ENCODE measurements at regions not wholly inside any gene's neighbourhood (a gene's known extent, or its start where the extent isn't known, plus 50 kb on each side); places are given as distances from the start of the nearest gene placed in this dataset.
"Not testable (repeated sequence)": the region's sequence is repeated elsewhere in the genome, so short reads cannot be mapped to it uniquely, and the experiment has no call there.

DNA sequence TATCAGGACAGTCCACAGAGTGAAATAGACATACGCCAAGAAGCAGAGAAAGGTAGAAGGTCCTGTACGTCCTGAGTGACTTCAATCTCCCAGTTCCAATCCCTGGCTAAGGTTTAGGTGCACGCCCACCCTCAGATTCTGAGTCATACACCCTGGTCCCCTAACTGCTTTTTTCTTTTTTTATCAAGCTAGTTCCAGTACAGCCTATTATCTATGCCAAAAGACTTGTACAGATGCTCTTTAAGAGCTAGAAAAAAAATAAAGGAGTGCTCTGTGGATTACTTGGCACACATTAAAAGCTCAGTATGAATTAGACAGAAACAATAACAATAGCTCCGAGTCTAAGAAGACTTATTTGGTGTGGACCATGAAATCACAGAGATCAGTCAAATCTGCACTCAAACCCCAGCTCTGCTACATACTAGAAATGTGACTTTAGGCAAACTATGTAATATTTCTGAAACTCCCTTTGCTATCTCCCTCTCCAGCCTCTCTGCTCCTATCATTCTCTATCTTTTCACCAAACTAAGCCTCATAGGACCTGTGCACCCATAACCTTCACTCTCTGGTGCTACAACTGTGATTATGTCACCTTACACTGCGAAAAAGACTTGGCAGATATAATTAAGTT is 168.8 kb upstream of the KCTD7 start:
- H3K36me3 ChIP-seq (ENCODE audit: insufficient read depth, low read length); H3K4me1 ChIP-seq (ENCODE audit: insufficient read depth, low read length); H3K4me3 ChIP-seq (ENCODE audit: low read depth in 1 of 2, low read length in 2 of 2); H3K27ac ChIP-seq (ENCODE audit: low read depth, low read length); H3K27me3 ChIP-seq (ENCODE audit: control insufficient read depth in 1 of 2, insufficient read depth in 2 of 2, low read length in 2 of 2); H3K9ac ChIP-seq (ENCODE audit: low read length); H3K9me3 ChIP-seq (ENCODE audit: low read length): not testable (repeated sequence)

GRCh38 chr7:66460921-66461361 is 167.7 kb upstream of the KCTD7 start:
- H3K9me3 ChIP-seq (ENCODE audit: low read length), result no peaks in the 10 kb centered on the region
- H3K4me3 ChIP-seq (ENCODE audit: low read depth in 1 of 2, low read length in 2 of 2), result no peak overlapping the region
- no peak overlapping the region for H3K27ac ChIP-seq (ENCODE audit: low read depth, low read length)
- no peak overlapping the region for H3K9ac ChIP-seq (ENCODE audit: low read length)
- no peaks in the 10 kb centered on the region for H3K4me1 ChIP-seq (ENCODE audit: insufficient read depth, low read length)
- H3K27me3 ChIP-seq (ENCODE audit: control insufficient read depth in 1 of 2, insufficient read depth in 2 of 2, low read length in 2 of 2), result no peaks in the 10 kb centered on the region
- no peaks in the 10 kb centered on the region for H3K36me3 ChIP-seq (ENCODE audit: insufficient read depth, low read length)

DNA sequence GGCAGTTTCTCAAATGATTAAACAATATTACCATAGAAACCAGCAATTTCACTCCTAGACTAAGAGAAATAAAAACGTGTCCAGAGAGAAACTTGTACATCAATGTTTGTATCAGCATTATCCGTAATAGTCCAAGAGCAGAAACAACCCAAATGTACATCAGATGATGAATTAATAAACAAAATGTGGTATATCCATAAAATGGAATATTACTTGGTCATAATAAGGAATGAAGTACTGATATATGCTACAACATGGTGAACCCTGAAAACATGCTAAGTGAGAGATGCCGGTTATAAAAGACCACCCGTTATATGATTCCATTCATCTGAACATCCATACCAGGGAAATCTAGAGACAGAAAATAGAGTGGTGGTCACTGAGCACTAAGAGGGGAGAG is 167.3 kb upstream of the KCTD7 start:
- not testable (repeated sequence) for H3K9me3 ChIP-seq (ENCODE audit: low read length); H3K4me1 ChIP-seq (ENCODE audit: insufficient read depth, low read length); H3K9ac ChIP-seq (ENCODE audit: low read length); H3K4me3 ChIP-seq (ENCODE audit: low read depth in 1 of 2, low read length in 2 of 2); H3K27me3 ChIP-seq (ENCODE audit: control insufficient read depth in 1 of 2, insufficient read depth in 2 of 2, low read length in 2 of 2); H3K36me3 ChIP-seq (ENCODE audit: insufficient read depth, low read length); H3K27ac ChIP-seq (ENCODE audit: low read depth, low read length)

DNA sequence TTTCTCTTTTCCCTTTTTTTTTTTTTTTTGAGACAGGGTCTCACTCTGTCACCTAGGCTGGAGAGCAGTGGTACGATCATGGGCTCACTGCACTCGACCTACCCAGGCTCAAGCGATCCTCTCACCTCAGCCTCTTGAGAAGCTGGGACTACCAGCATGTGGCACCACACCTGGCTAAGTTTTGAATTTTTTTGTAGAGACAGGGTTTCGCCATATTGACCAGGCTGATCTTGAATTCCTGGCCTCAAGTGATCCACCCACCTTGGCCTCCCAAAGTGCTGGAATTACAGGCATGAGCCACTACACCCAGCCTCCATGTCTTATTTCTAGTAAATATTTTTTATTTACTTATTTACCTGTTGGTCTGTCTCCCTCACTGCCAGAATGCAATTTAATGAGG is 165.8 kb upstream of the KCTD7 start:
- H3K27me3 ChIP-seq (ENCODE audit: control insufficient read depth in 1 of 2, insufficient read depth in 2 of 2, low read length in 2 of 2); H3K9ac ChIP-seq (ENCODE audit: low read length); H3K9me3 ChIP-seq (ENCODE audit: low read length); H3K4me3 ChIP-seq (ENCODE audit: low read depth in 1 of 2, low read length in 2 of 2); H3K4me1 ChIP-seq (ENCODE audit: insufficient read depth, low read length); H3K27ac ChIP-seq (ENCODE audit: low read depth, low read length); H3K36me3 ChIP-seq (ENCODE audit: insufficient read depth, low read length): not testable (repeated sequence)

- Histone ChIP-seq H3K36me3 (ENCODE audit: insufficient read depth, low read length) (no peaks in the 10 kb centered on the region), H3K4me3 (ENCODE audit: low read depth in 1 of 2, low read length in 2 of 2) (no peak overlapping the region), H3K4me1 (ENCODE audit: insufficient read depth, low read length) (no peaks in the 10 kb centered on the region), H3K9ac (ENCODE audit: low read length) (no peak overlapping the region), H3K9me3 (ENCODE audit: low read length) (no peaks in the 10 kb centered on the region), H3K27me3 (ENCODE audit: control insufficient read depth in 1 of 2, insufficient read depth in 2 of 2, low read length in 2 of 2) (no peaks in the 10 kb centered on the region), H3K27ac (ENCODE audit: low read depth, low read length) (no peak overlapping the region)
Measured at GRCh38 chr7:66464059-66464458, 164.6 kb upstream of the KCTD7 start.

GRCh38 chr7:66466081-66466600 is 162.5 kb upstream of the KCTD7 start:
- no peaks in the 10 kb centered on the region for H3K4me1 ChIP-seq (ENCODE audit: insufficient read depth, low read length)
- no peaks in the 10 kb centered on the region for H3K27me3 ChIP-seq (ENCODE audit: control insufficient read depth in 1 of 2, insufficient read depth in 2 of 2, low read length in 2 of 2)
- no peaks in the 10 kb centered on the region for H3K9me3 ChIP-seq (ENCODE audit: low read length)
- no peak overlapping the region for H3K27ac ChIP-seq (ENCODE audit: low read depth, low read length)
- no peaks in the 10 kb centered on the region for H3K36me3 ChIP-seq (ENCODE audit: insufficient read depth, low read length)
- H3K4me3 ChIP-seq (ENCODE audit: low read depth in 1 of 2, low read length in 2 of 2), result no peak overlapping the region
- H3K9ac ChIP-seq (ENCODE audit: low read length), result no peak overlapping the region

GRCh38 chr7:66467887-66468286 is 160.8 kb upstream of the KCTD7 start:
- H3K9me3 ChIP-seq (ENCODE audit: low read length), result no peaks in the 10 kb centered on the region
- H3K4me1 ChIP-seq (ENCODE audit: insufficient read depth, low read length), result no peaks in the 10 kb centered on the region
- H3K27me3 ChIP-seq (ENCODE audit: control insufficient read depth in 1 of 2, insufficient read depth in 2 of 2, low read length in 2 of 2), result no peaks in the 10 kb centered on the region
- no peak overlapping the region for H3K9ac ChIP-seq (ENCODE audit: low read length)
- no peak overlapping the region for H3K27ac ChIP-seq (ENCODE audit: low read depth, low read length)
- no peak overlapping the region for H3K4me3 ChIP-seq (ENCODE audit: low read depth in 1 of 2, low read length in 2 of 2)
- no peaks in the 10 kb centered on the region for H3K36me3 ChIP-seq (ENCODE audit: insufficient read depth, low read length)

DNA sequence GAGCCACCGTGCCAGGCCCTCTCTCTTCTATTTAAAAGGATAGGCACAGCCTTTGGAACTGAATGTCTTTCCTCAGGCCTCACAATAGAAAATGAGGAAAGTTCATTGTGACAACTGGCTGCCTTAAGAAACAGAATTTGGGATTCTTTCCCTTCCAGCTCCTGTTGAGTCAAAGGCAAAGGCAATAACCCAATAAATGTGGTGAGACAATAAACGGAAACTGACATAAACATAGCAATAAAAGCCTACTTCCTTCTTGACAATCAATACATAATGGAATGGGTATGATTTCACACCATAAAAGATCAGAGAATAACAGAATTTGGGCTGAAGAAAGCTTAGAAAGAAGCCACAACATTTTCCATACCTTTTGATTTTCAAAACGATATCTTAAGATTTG is 155.6 kb upstream of the KCTD7 start:
- not testable (repeated sequence) for H3K36me3 ChIP-seq (ENCODE audit: insufficient read depth, low read length); H3K27ac ChIP-seq (ENCODE audit: low read depth, low read length); H3K27me3 ChIP-seq (ENCODE audit: control insufficient read depth in 1 of 2, insufficient read depth in 2 of 2, low read length in 2 of 2); H3K9me3 ChIP-seq (ENCODE audit: low read length); H3K9ac ChIP-seq (ENCODE audit: low read length); H3K4me1 ChIP-seq (ENCODE audit: insufficient read depth, low read length); H3K4me3 ChIP-seq (ENCODE audit: low read depth in 1 of 2, low read length in 2 of 2)

DNA sequence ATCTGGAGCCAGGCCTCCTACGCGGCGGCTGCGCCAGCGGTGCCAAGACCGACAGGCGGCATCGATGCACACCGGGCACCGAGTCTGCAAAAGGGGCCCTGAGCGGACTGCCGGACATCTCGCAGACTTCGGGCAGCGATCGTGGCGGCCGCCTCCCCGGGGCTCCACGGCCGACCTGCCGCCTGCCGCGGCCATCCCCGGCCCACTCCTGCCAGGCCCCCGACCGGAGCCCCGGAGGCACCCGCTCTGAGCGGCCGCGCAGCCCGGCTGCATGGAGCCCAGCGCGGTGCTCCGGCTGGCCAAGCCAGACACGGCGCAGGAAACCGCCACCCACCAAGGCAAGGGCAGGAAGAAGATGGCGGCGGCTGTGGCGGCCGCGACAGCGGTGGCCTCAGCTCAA is 154.2 kb upstream of the KCTD7 start:
- Histone ChIP-seq H3K27ac (ENCODE audit: low read depth, low read length) (no peak overlapping the region), H3K9ac (ENCODE audit: low read length) (no peak overlapping the region), H3K4me1 (ENCODE audit: insufficient read depth, low read length) (no peaks in the 10 kb centered on the region), H3K27me3 (ENCODE audit: control insufficient read depth in 1 of 2, insufficient read depth in 2 of 2, low read length in 2 of 2) (no peaks in the 10 kb centered on the region), H3K9me3 (ENCODE audit: low read length) (no peaks in the 10 kb centered on the region), H3K36me3 (ENCODE audit: insufficient read depth, low read length) (no peaks in the 10 kb centered on the region), H3K4me3 (ENCODE audit: low read depth in 1 of 2, low read length in 2 of 2) (no peak overlapping the region)

GRCh38 chr7:66476056-66476455 is 152.6 kb upstream of the KCTD7 start:
- H3K36me3 ChIP-seq (ENCODE audit: insufficient read depth, low read length); H3K9ac ChIP-seq (ENCODE audit: low read length); H3K9me3 ChIP-seq (ENCODE audit: low read length); H3K27me3 ChIP-seq (ENCODE audit: control insufficient read depth in 1 of 2, insufficient read depth in 2 of 2, low read length in 2 of 2); H3K4me3 ChIP-seq (ENCODE audit: low read depth in 1 of 2, low read length in 2 of 2); H3K27ac ChIP-seq (ENCODE audit: low read depth, low read length); H3K4me1 ChIP-seq (ENCODE audit: insufficient read depth, low read length): not testable (repeated sequence)

GRCh38 chr7:66477822-66478397 is 150.8 kb upstream of the KCTD7 start:
- not testable (repeated sequence) for H3K27me3 ChIP-seq (ENCODE audit: control insufficient read depth in 1 of 2, insufficient read depth in 2 of 2, low read length in 2 of 2); H3K27ac ChIP-seq (ENCODE audit: low read depth, low read length); H3K9ac ChIP-seq (ENCODE audit: low read length); H3K4me3 ChIP-seq (ENCODE audit: low read depth in 1 of 2, low read length in 2 of 2); H3K9me3 ChIP-seq (ENCODE audit: low read length); H3K4me1 ChIP-seq (ENCODE audit: insufficient read depth, low read length); H3K36me3 ChIP-seq (ENCODE audit: insufficient read depth, low read length)

DNA sequence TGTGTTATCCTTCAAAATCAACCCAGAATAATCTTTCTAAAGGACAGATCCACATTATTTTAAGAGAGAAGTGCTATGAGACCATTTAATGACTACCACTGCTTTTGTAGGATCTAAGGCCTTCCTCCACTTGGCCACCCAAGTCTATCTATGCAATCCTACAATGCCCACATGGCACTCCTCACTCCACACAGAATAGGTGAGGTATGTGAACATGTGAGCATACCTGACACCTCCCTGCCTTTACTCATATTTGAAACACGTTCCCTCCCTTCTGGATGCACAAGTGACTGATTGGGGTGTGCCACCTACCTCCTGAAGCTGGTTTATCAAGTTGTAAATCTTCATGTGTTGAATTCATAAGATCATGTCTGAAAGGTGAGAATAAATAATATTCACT is 147.5 kb upstream of the KCTD7 start:
- not testable (repeated sequence) for H3K4me3 ChIP-seq (ENCODE audit: low read depth in 1 of 2, low read length in 2 of 2); H3K27me3 ChIP-seq (ENCODE audit: control insufficient read depth in 1 of 2, insufficient read depth in 2 of 2, low read length in 2 of 2); H3K9me3 ChIP-seq (ENCODE audit: low read length); H3K4me1 ChIP-seq (ENCODE audit: insufficient read depth, low read length); H3K36me3 ChIP-seq (ENCODE audit: insufficient read depth, low read length); H3K27ac ChIP-seq (ENCODE audit: low read depth, low read length); H3K9ac ChIP-seq (ENCODE audit: low read length)
